Liver (tissue), 8 donors: ENCODE measurements at regions not wholly inside any gene's neighbourhood (a gene's known extent, or its start where the extent isn't known, plus 50 kb on each side); places are given as distances from the start of the nearest gene placed in this dataset.

Experiments
- DNase-seq: peaks from one replicate; pipeline ENCODE4 v3.0.0-alpha.2; 2017; ENCODE audit warnings: low spot score
- H3K27ac ChIP-seq, 2 donors: one replicate each; pipeline ENCODE4 v1.7.0; 2013; ENCODE audit warnings: inconsistent platforms in 2 of 2, low read length in 2 of 2, control low read depth in 1 of 2, low read depth in 1 of 2, mild to moderate bottlenecking in 1 of 2
- H3K27me3 ChIP-seq, 4 donors: one replicate each; pipeline versions ENCODE4 v1.6.1 to v1.7.0; 2013; ENCODE audit warnings: low read length in 3 of 4, inconsistent platforms in 1 of 4, mild to moderate bottlenecking in 1 of 4, moderate library complexity in 1 of 4; ENCODE audit not compliant: control insufficient read depth in 4 of 4, insufficient read depth in 4 of 4
- H3K36me3 ChIP-seq, 4 donors: one replicate each; pipeline versions ENCODE4 v1.6.1 to v1.7.0; 2013; ENCODE audit warnings: low read length in 3 of 4, mild to moderate bottlenecking in 3 of 4, low read depth in 1 of 4, moderate library complexity in 1 of 4; ENCODE audit not compliant: control insufficient read depth in 4 of 4, insufficient read depth in 3 of 4
- H3K4me1 ChIP-seq, 4 donors: one replicate each; pipeline versions ENCODE4 v1.6.1 to v1.7.0; 2013; ENCODE audit warnings: low read length in 3 of 4, mild to moderate bottlenecking in 3 of 4, moderate library complexity in 1 of 4; ENCODE audit not compliant: control insufficient read depth in 4 of 4, insufficient read depth in 4 of 4
- H3K4me3 ChIP-seq, 3 donors: one replicate each; pipeline versions ENCODE4 v1.6.1 to v1.7.0; 2013; ENCODE audit warnings: low read length in 3 of 3, control low read depth in 1 of 3, low read depth in 1 of 3, mild to moderate bottlenecking in 1 of 3
- H3K9ac ChIP-seq, 2 donors: one replicate each; pipeline ENCODE4 v1.7.0; 2013; ENCODE audit warnings: low read length in 2 of 2, mild to moderate bottlenecking in 2 of 2, moderate library complexity in 2 of 2, control low read depth in 1 of 2, low read depth in 1 of 2
- H3K9me3 ChIP-seq, 4 donors: one replicate each; pipeline versions ENCODE4 v1.6.1 to v1.7.0; 2013; ENCODE audit warnings: low read length in 3 of 4; ENCODE audit not compliant: control insufficient read depth in 4 of 4
- CTCF ChIP-seq: fragments of 150-350 bp; IDR thresholded peaks from 2 replicates; pipeline ENCODE4 v1.5.1; 2017; ENCODE audit warnings: improper control_type of control experiment, low read depth, low read length; ENCODE audit not compliant: missing input control
- EGR1 ChIP-seq, 2 donors: IDR thresholded peaks; 2 replicates each; pipeline ENCODE4 v1.6.1; 2016 to 2018; ENCODE audit warnings: antibody characterized with exemption in 2 of 2, low read depth in 2 of 2
- FOXA1 ChIP-seq: IDR thresholded peaks from 2 replicates; pipeline ENCODE4 v1.6.1; 2016; ENCODE audit warnings: antibody characterized with exemption
- FOXA2 ChIP-seq: IDR thresholded peaks from 2 replicates; pipeline ENCODE4 v1.6.1; 2016; ENCODE audit warnings: antibody characterized with exemption
- GABPA ChIP-seq, 2 donors: IDR thresholded peaks in 1 of 2; conservative IDR thresholded peaks in 1 of 2; 2 replicates each; pipeline ENCODE4 v1.6.1; 2016; ENCODE audit warnings: antibody characterized with exemption in 2 of 2, mild to moderate bottlenecking in 1 of 2, moderate library complexity in 1 of 2
- HNF4A ChIP-seq, 2 donors: conservative IDR thresholded peaks; 2 replicates each; pipeline ENCODE4 v1.6.1; 2016; ENCODE audit warnings: antibody characterized with exemption in 2 of 2, mild to moderate bottlenecking in 2 of 2
- JUND ChIP-seq, 2 donors: IDR thresholded peaks; 2 replicates each; pipeline ENCODE4 v1.6.1; 2016; ENCODE audit warnings: antibody characterized with exemption in 2 of 2
- NR2F2 ChIP-seq: IDR thresholded peaks from 2 replicates; pipeline ENCODE4 v1.6.1; 2016; ENCODE audit warnings: antibody characterized with exemption
- RAD21 ChIP-seq, 2 donors: IDR thresholded peaks; 2 replicates each; pipeline ENCODE4 v1.6.1; 2016; ENCODE audit warnings: antibody characterized with exemption in 2 of 2, mild to moderate bottlenecking in 2 of 2
- REST ChIP-seq: IDR thresholded peaks from 2 replicates; pipeline ENCODE4 v1.6.1; 2016; ENCODE audit warnings: antibody characterized with exemption, mild to moderate bottlenecking
- RXRA ChIP-seq, 2 donors: IDR thresholded peaks; 2 replicates each; pipeline ENCODE4 v1.6.1; 2017 to 2018; ENCODE audit warnings: antibody characterized with exemption in 2 of 2, mild to moderate bottlenecking in 1 of 2
- SP1 ChIP-seq: IDR thresholded peaks from 2 replicates; pipeline ENCODE4 v1.6.1; 2018; ENCODE audit warnings: antibody characterized with exemption, mild to moderate bottlenecking
- TAF1 ChIP-seq: conservative IDR thresholded peaks from 2 replicates; pipeline ENCODE4 v1.6.1; 2016; ENCODE audit warnings: antibody characterized with exemption, mild to moderate bottlenecking
- YY1 ChIP-seq: IDR thresholded peaks from 2 replicates; pipeline ENCODE4 v1.6.1; 2016; ENCODE audit warnings: antibody characterized with exemption, mild to moderate bottlenecking
- ZBTB33 ChIP-seq: IDR thresholded peaks from 2 replicates; pipeline ENCODE4 v1.6.1; 2016; ENCODE audit warnings: antibody characterized with exemption
- WGBS: extraction: QIAGEN DNeasy Blood & Tissue Kit; methylation state at CpG from one replicate; pipeline ENCODE4 v1.1.7; 2013; 5-methylcytosine and 5-hydroxymethylcytosine counted together
- TF ChIP-seq, protein P1 (sequence below): IDR thresholded peaks from 2 replicates; pipeline ENCODE4 v1.6.1; 2016; ENCODE audit warnings: antibody characterized with exemption
- TF ChIP-seq, protein P2 (sequence below): IDR thresholded peaks from 2 replicates; pipeline ENCODE4 v1.6.1; 2016; ENCODE audit warnings: antibody characterized with exemption
- donor health status: healthy.
- donor health status: healthy.
- donor health status: healthy.
- donor health status: healthy.
- donor health status: healthy.

DNA sequence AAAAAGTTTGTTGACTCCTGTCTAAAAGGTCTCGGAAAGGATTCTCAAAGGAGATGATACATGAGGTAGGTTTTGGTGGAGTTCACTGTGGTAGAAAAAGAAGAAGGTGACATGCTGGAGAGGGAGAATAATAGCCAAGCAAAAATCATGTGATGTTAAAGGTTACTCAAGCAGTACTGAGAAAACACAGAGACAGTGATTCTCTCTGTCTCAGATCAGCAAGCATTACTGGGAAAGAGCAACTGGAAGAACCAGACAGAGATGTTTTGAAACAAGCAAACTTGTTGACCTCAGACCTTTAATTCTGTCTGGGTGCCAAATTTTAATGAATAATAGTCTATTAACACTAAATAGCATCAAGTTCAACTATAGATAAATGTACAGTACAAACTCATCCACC, 183.5 kb upstream of the PLEKHG7 start:
- no peak for DNase-seq
- Histone ChIP-seq H3K27ac (no peak overlapping the region), H3K9ac (no peak overlapping the region), H3K4me3 (no peak overlapping the region), H3K9me3 (no peaks in the 10 kb centered on the region), H3K4me1 (no peaks in the 10 kb centered on the region), H3K27me3 (no peaks in the 10 kb centered on the region), H3K36me3 (no peaks in the 10 kb centered on the region)
- TF ChIP-seq ZBTB33 (no peak), RXRA (IDR thresholded peaks at IDR 0.05) (no peak), NR2F2 (no peak), RAD21 (IDR thresholded peaks at IDR 0.05) (no peak), JUND (IDR thresholded peaks at IDR 0.05) (no peak), GABPA (IDR thresholded peaks at IDR 0.05 in 1 of 2, conservative IDR thresholded peaks at IDR 0.05 in 1 of 2) (no peak), YY1 (no peak), HNF4A (conservative IDR thresholded peaks at IDR 0.05) (no peak), FOXA1 (no peak), EGR1 (IDR thresholded peaks at IDR 0.05; ENCODE audit: low read depth in 2 of 2) (no peak), FOXA2 (no peak), CTCF (no peak), SP1 (no peak), REST (no peak), TAF1 (no peak)
- TF ChIP-seq, protein P1, sequence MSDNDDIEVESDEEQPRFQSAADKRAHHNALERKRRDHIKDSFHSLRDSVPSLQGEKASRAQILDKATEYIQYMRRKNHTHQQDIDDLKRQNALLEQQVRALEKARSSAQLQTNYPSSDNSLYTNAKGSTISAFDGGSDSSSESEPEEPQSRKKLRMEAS: no peak
- TF ChIP-seq, protein P2, sequence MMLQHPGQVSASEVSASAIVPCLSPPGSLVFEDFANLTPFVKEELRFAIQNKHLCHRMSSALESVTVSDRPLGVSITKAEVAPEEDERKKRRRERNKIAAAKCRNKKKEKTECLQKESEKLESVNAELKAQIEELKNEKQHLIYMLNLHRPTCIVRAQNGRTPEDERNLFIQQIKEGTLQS: no peak
- WGBS: 97% methylated on average over 1 of the region's 1 CpG

DNA sequence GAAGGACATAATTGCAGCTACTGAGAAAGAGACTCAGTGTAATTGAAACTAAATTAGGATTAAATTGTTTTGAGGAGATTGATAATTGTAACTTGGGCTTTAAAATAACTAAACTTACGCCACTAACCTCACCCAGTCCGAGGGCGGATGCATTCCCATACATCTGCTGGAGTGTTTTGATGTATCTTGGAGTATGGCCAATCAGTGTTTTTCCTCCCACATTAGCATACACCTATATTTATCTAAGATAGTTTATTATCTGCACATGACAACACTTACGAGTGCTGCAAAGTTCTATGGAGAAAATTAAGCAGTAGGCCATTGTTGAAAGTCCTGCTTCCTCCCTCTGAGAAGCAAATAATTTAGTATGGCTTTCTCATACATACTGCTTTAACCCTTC, 184.7 kb upstream of the PLEKHG7 start:
- 93% methylated on average over 4 of the region's 4 CpGs for WGBS
- H3K27ac ChIP-seq: no peak overlapping the region
- H3K36me3 ChIP-seq: no peaks in the 10 kb centered on the region
- no peaks in the 10 kb centered on the region for H3K27me3 ChIP-seq
- no peaks in the 10 kb centered on the region for H3K9me3 ChIP-seq
- no peaks in the 10 kb centered on the region for H3K4me1 ChIP-seq
- DNase-seq: no peak
- H3K9ac ChIP-seq: no peak overlapping the region
- H3K4me3 ChIP-seq: no peak overlapping the region
- TF ChIP-seq RAD21 (IDR thresholded peaks at IDR 0.05): no peak
- no peak for TF ChIP-seq ZBTB33
- TF ChIP-seq FOXA2: no peak
- no peak for TF ChIP-seq TAF1
- no peak for TF ChIP-seq FOXA1
- no peak for TF ChIP-seq EGR1 (IDR thresholded peaks at IDR 0.05; ENCODE audit: low read depth in 2 of 2)
- TF ChIP-seq REST: no peak
- no peak for TF ChIP-seq HNF4A (conservative IDR thresholded peaks at IDR 0.05)
- TF ChIP-seq NR2F2: no peak
- no peak for TF ChIP-seq SP1
- TF ChIP-seq, protein P2: no peak
- no peak for TF ChIP-seq GABPA (IDR thresholded peaks at IDR 0.05 in 1 of 2, conservative IDR thresholded peaks at IDR 0.05 in 1 of 2)
